HEK293T (cell line): ENCODE measurements at regions not wholly inside any gene's neighbourhood (a gene's known extent, or its start where the extent isn't known, plus 50 kb on each side); places are given as distances from the start of the nearest gene placed in this dataset.
A peak's percentile ranks its signal among the peaks of the same experiment; 100 is the strongest.

Experiments used
- CTCF ChIA-PET: fragments of 350-600 bp; formaldehyde crosslinking; extraction: SDS; loops from one replicate; lab custom pipeline; 2021; ENCODE audit warnings: antibody characterized with exemption, inconsistent platforms; lab: Yijun Ruan, JAX
- POLR2A ChIA-PET: fragments of 350-600 bp; formaldehyde crosslinking; extraction: SDS; loops from one replicate; lab custom pipeline; 2020; ENCODE audit warnings: antibody characterized with exemption, inconsistent platforms; lab: Yijun Ruan, JAX
- DNase-seq: peaks from one replicate; pipeline ENCODE4 v3.0.0; 2012; ENCODE audit warnings: mixed read lengths; ENCODE audit errors: extremely low spot score
- ARNT ChIP-seq: fragments of 450-650 bp; IDR thresholded peaks from 2 replicates; pipeline ENCODE4 v1.6.1; 2017; ENCODE audit warnings: mild to moderate bottlenecking
- BHLHE40 ChIP-seq: fragments of 450-650 bp; IDR thresholded peaks from 2 replicates; pipeline ENCODE4 v1.6.1; 2016; ENCODE audit warnings: mild to moderate bottlenecking, moderate library complexity, borderline replicate concordance
- CTBP1 ChIP-seq: fragments of 450-650 bp; IDR thresholded peaks from 2 replicates; pipeline ENCODE4 v1.6.1; 2016; ENCODE audit warnings: borderline replicate concordance
- ELF4 ChIP-seq: fragments of 450-650 bp; IDR thresholded peaks from 2 replicates; pipeline ENCODE4 v1.6.1; 2017; ENCODE audit warnings: antibody characterized with exemption
- FOXA1 ChIP-seq: fragments of 450-650 bp; IDR thresholded peaks from 2 replicates; pipeline ENCODE4 v1.6.1; 2016; ENCODE audit warnings: mild to moderate bottlenecking
- FOXK2 ChIP-seq: fragments of 450-650 bp; IDR thresholded peaks from 2 replicates; pipeline ENCODE4 v1.6.1; 2016; ENCODE audit warnings: mild to moderate bottlenecking
- FOXM1 ChIP-seq: fragments of 450-650 bp; IDR thresholded peaks from 2 replicates; pipeline ENCODE4 v1.6.1; 2017; ENCODE audit warnings: mild to moderate bottlenecking, borderline replicate concordance
- HDGF ChIP-seq: fragments of 450-650 bp; IDR thresholded peaks from 2 replicates; pipeline ENCODE4 v1.6.1; 2017; ENCODE audit warnings: antibody characterized with exemption, borderline replicate concordance
- L3MBTL2 ChIP-seq: fragments of 450-650 bp; conservative IDR thresholded peaks from 2 replicates; pipeline ENCODE4 v1.6.1; 2016; ENCODE audit warnings: mild to moderate bottlenecking
- LEF1 ChIP-seq: fragments of 450-650 bp; IDR thresholded peaks from 2 replicates; pipeline ENCODE4 v1.6.1; 2017; ENCODE audit warnings: mild to moderate bottlenecking, borderline replicate concordance
- NFRKB ChIP-seq: fragments of 450-650 bp; IDR thresholded peaks from 2 replicates; pipeline ENCODE4 v1.6.1; 2016; ENCODE audit warnings: mild to moderate bottlenecking, moderate library complexity
- SP1 ChIP-seq: fragments of 450-650 bp; IDR thresholded peaks from 2 replicates; pipeline ENCODE4 v1.6.1; 2017
- SUZ12 ChIP-seq: fragments of 450-650 bp; IDR thresholded peaks from 2 replicates; pipeline ENCODE4 v1.6.1; 2016; ENCODE audit warnings: mild to moderate bottlenecking
- TARDBP ChIP-seq: fragments of 450-650 bp; IDR thresholded peaks from 2 replicates; pipeline ENCODE4 v1.6.1; 2016
- ZNF384 ChIP-seq: fragments of 450-650 bp; IDR thresholded peaks from 2 replicates; pipeline ENCODE4 v1.6.1; 2016
- TF ChIP-seq, protein P1 (sequence below): fragments of 450-650 bp; IDR thresholded peaks from 2 replicates; pipeline ENCODE4 v1.6.1; 2016

DNA sequence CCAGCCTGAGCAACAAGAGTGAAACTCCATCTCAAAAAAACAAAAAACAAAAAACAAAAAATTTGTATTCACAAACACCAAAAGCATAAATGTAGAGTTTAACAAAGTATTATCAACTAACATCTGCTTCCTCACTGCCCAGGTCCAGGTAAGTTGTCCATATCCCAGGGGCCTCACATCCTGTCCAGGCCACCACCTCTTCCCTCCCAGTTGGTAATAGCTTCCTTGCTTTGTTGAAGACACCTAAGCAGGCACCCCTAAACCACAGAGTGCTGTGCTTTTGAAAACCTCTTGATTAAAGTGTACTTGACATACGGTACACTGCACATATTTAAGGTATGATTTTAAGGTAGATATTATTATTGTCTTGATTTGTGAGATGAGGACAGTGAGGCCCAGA, 299.8 kb downstream of the SHQ1 start:
- no peak for TF ChIP-seq HDGF
- no peak for TF ChIP-seq SP1
- TF ChIP-seq NFRKB, result no peak
- TF ChIP-seq FOXK2, result no peak
- TF ChIP-seq SUZ12, result no peak
- TF ChIP-seq, protein P1, sequence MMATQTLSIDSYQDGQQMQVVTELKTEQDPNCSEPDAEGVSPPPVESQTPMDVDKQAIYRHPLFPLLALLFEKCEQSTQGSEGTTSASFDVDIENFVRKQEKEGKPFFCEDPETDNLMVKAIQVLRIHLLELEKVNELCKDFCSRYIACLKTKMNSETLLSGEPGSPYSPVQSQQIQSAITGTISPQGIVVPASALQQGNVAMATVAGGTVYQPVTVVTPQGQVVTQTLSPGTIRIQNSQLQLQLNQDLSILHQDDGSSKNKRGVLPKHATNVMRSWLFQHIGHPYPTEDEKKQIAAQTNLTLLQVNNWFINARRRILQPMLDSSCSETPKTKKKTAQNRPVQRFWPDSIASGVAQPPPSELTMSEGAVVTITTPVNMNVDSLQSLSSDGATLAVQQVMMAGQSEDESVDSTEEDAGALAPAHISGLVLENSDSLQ, result no peak
- no peak for TF ChIP-seq FOXM1
- TF ChIP-seq ZNF384, result no peak
- TF ChIP-seq ARNT, result no peak
- TF ChIP-seq CTBP1, result no peak
- no peak for TF ChIP-seq TARDBP
- TF ChIP-seq BHLHE40, result no peak
- no peak for TF ChIP-seq LEF1
- no peak for TF ChIP-seq FOXA1
- TF ChIP-seq L3MBTL2, result no peak
- no peak for TF ChIP-seq ELF4
- ChIA-PET CTCF (no interaction called here), POLR2A (no interaction called here)
- no peak for DNase-seq

DNA sequence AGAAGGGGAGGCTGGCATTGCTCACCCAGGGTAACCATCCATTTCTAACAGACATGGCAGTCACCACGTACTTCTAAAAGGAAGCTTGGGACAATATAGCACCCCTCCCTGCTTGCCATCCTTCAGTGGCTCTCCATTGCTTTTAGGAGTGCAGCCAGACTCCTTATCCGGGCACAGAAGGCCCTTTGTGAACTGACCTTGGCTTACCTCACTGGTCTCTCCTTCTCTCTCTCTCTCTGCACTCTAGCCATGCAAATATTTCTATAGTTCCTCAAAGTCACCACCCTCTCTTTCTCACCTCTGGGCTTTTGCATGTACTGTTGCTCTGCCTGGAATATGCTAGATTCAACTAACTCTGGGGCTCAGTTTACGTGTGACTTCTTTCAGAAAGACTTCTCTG, 301.1 kb downstream of the SHQ1 start:
- POLR2A ChIA-PET, result no interaction called here
- CTCF ChIA-PET, result no interaction called here

DNA sequence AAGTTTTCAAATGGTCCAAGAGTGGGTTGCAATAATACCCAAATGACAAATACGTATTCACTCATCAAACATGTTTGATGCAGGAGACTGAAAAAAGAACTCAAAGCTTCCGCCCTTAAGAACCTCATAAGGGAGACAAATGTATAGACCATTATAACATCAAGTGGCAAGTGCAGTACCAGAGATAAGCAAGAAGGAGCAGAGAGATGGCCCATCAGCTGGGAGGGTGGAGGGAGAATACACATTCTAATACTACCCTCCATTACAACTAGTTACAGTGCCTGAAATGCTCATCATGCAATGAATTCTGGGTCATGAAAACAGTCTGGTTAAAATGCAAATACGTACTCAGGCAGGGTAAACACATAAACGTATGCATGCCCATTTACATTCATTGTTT, 304.0 kb downstream of the SHQ1 start:
- CTCF ChIA-PET, result interaction anchor here (0.5 to 0.6 kb wide), 2 partner anchors 18 to 74 kb away, joined by 3 read pairs; no protein-coding TSS in a partner anchor

More for the DNA sequence above, 301.1 kb downstream of the SHQ1 start:
- no peak for TF ChIP-seq L3MBTL2
- no peak for TF ChIP-seq FOXK2
- no peak for TF ChIP-seq SP1
- no peak for TF ChIP-seq FOXM1
- TF ChIP-seq ELF4, result no peak
- TF ChIP-seq ARNT, result no peak
- TF ChIP-seq ZNF384, result no peak
- no peak for TF ChIP-seq LEF1
- TF ChIP-seq SUZ12, result no peak
- no peak for DNase-seq

DNA sequence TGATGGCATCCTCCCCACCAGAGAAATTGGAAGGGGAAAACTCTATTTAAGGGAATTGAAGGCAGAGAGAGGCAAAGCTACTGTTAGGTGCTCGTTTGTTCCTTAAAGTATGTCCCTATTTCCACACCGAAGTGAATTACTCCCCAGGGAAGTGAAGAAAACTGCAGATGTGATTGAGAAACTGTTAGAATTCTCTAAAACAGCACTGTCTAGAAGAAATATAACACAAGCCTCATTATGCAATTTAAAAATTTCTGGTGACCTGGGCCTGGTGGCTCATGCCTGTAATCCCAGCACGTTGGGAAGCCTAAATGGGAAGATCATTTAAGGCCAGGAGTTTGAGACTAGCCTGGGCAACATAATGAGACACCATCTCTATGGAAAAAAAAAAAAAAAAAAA, 305.0 kb downstream of the SHQ1 start:
- POLR2A ChIA-PET, result no interaction called here
- no peak for DNase-seq
- CTCF ChIA-PET, result no interaction called here

More for the DNA sequence above, 304.0 kb downstream of the SHQ1 start:
- POLR2A ChIA-PET, result no interaction called here
- TF ChIP-seq NFRKB, result no peak
- TF ChIP-seq TARDBP, result no peak
- 0 out of 2 replicates have a peak, but pooled peaks have one; percentile 8 for TF ChIP-seq ZNF384
- DNase-seq, result no peak

DNA sequence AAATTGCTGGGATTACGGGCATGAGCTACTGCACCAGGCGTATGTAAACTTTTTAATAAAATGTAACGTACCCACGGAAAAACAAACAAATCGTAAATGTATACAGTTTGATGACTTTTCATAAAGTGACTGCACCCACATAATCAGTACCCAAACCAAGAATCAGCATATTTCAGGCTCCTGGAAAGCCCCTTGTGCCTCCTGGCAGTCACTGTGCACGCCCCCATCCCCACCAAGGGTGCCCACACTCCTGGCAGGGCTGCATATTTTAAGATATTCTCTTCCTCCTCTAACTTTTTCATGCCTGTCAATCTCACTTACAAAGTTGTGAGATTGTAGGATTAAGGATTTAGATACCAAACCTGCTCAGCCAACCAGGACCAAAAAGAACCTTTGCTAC, 305.5 kb downstream of the SHQ1 start:
- TF ChIP-seq LEF1, result no peak
- TF ChIP-seq CTBP1, result no peak
- no peak for TF ChIP-seq HDGF
- no peak for TF ChIP-seq L3MBTL2
- no peak for TF ChIP-seq FOXK2
- TF ChIP-seq SP1, result no peak
- no peak for TF ChIP-seq ARNT
- no peak for DNase-seq
- CTCF ChIA-PET, result no interaction called here
- POLR2A ChIA-PET, result no interaction called here

More for the DNA sequence above, 305.0 kb downstream of the SHQ1 start:
- TF ChIP-seq ELF4, result no peak
- no peak for TF ChIP-seq ZNF384
- TF ChIP-seq, protein P1, result no peak

DNA sequence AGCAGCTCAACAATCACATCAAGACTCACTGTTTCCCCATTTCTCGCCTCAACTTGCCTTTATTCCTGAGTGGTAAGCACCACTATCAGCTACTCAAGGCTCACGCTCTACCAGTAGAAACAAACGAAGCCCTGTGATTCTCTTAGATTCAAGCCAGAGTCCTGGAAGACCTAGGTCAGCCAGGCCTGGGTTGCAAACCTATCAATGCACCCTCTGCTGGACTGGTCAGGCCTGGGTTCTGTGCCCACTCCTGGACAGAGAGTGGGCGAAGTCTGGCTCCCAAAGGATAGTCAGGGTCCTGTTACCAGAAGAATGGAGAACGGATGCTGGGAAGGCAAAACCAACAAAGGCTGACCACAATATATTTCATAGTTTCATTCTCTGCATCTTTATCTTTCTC, 308.4 kb downstream of the SHQ1 start:
- ChIA-PET POLR2A (no interaction called here), CTCF (no interaction called here)
- TF ChIP-seq FOXA1, result no peak
- no peak for TF ChIP-seq TARDBP
- TF ChIP-seq, protein P1, result no peak
- TF ChIP-seq CTBP1, result no peak

DNA sequence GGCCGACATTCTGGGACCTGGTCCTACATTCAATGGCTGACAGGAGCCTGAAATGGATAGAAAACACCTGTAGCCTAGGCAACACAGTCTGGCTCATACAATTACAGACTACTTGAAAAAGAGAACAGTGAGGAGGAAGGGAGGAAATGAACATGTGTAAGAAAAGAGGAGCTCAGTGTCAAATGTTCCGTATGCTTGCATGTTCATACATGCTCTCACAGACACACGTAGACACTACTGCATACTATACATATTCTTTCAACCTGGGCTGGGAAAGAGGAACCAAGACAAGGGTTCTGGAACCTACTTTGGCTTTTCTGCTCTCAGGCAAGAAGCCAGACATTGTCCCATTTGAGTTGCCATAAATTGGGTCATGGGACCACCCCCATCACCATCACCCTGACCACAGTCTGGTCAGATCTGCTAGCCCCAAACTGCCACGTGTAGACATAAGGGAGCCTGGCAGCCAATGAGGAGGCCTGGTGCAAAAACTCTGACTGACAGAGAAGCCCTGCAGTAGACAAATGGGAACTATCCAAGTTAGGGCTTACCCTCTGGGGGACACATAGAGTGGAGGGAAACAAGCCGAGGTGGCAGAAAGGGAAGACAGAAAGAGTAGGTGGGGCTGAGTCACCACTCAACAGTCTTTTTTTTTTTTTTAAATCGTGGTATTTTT, 310.0 kb downstream of the SHQ1 start:
- POLR2A ChIA-PET, result no interaction called here
- CTCF ChIA-PET, result no interaction called here
- DNase-seq, result no peak
- TF ChIP-seq FOXA1 (no peak), SP1 (no peak), FOXM1 (no peak), HDGF (no peak), LEF1 (no peak), CTBP1 (no peak), FOXK2 (no peak), ELF4 (no peak), BHLHE40 (no peak), SUZ12 (no peak), NFRKB (no peak), L3MBTL2 (no peak), ARNT (no peak), ZNF384 (no peak)

More for the DNA sequence above, 308.4 kb downstream of the SHQ1 start:
- DNase-seq, result no peak
